ENCODE measurements at regions not wholly inside any gene's neighbourhood (a gene's known extent, or its start where the extent isn't known, plus 50 kb on each side); places are given as distances from the start of the nearest gene placed in this dataset.

DNA sequence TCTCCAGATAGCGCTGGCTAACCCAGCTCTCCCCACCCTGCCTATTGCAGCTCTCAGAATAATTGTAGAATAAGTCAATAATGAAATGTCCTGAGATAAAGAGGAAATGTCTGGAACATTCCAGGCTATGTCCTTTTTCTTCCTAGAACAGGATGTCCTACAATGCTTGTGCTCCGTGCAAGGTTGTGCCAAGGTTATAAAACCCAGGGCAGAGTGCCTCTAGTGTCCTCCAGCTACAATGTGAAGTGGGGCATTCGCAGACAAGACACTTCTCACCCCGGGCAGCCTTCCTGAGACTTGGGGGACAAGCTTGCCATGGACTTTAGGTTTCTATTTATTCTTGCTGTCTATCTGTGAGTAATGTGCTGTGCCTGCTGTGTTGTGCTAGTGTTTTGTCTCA lies 900.6 kb downstream of the TUSC7 start:
- no peak overlapping the region for H3K9ac ChIP-seq
- TF ChIP-seq Cebpa-rat (IDR thresholded peaks at IDR 0.05) = no peak
- H3K27me3 ChIP-seq = no peaks in the 10 kb centered on the region
- peaks cover 0 to 10% (median 8%) of the 10 kb centered on the region in 11 experiments; a peak in 15 of 22 replicates for H3K9me3 ChIP-seq (replicated peaks in 1 of 11)
- no peak overlapping the region for H3K4me2 ChIP-seq
- H3K27ac ChIP-seq = no peak overlapping the region
- no peaks in the 10 kb centered on the region for H3K36me3 ChIP-seq
- H4K20me1 ChIP-seq = no peaks in the 10 kb centered on the region
- H3K4me1 ChIP-seq = no peaks in the 10 kb centered on the region
- no peak overlapping the region for H3K4me3 ChIP-seq

DNA sequence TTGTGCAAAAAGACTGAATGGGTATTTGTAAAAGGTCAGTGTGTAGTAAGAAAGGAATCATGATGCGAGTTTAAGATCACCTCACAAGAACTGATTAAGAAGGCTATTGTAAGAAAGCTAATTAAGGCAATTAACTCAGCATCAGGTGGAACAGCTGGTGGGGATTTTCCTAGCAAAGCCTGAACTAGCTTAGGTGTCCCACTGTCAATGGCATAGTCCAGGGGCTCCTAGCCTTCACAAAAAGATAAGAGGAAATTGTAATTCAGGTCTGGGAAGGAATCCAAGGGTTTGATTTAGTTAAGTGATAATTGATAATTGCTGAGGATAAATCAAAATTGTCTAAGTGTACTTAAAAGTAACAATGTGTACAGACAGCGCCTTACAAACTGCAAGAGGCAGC lies 901.6 kb downstream of the TUSC7 start:
- no peaks in the 10 kb centered on the region for H4K20me1 ChIP-seq
- no peaks in the 10 kb centered on the region for H3K27me3 ChIP-seq
- H3K27ac ChIP-seq = no peak overlapping the region
- no peaks in the 10 kb centered on the region for H3K4me1 ChIP-seq
- TF ChIP-seq Cebpa-rat (IDR thresholded peaks at IDR 0.05) = no peak
- no peak overlapping the region for H3K9ac ChIP-seq
- H3K36me3 ChIP-seq = no peaks in the 10 kb centered on the region
- peaks cover 0 to 10% (median 8%) of the 10 kb centered on the region in 11 experiments; a peak in 15 of 22 replicates for H3K9me3 ChIP-seq (replicated peaks in 1 of 11)
- no peak overlapping the region for H3K4me2 ChIP-seq
- no peak overlapping the region for H3K4me3 ChIP-seq

DNA sequence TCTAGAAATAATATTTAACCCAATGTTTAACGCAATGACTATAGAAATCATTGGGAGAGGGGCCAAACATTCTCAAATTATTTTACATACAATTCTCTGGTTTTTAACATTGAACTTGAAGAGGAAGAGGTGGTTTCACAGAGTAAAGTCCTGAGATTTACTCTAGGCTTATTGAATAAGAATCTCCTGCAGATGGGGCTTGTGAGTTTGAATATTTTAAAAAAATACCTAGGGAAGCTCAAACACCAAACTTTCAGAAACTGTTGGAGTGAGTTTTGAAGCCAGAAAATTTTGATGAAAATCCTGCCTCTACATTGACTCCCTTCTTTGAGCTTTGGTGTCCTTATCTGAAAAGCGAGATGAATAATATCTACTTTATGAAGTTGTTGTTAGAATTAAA lies 906.6 kb downstream of the TUSC7 start:
- Histone ChIP-seq H4K20me1 (no peaks in the 10 kb centered on the region), H3K4me3 (no peak overlapping the region)
- no peak for TF ChIP-seq Cebpa-rat (IDR thresholded peaks at IDR 0.05)

GRCh38 chr3:117617906-117618305 lies 908.3 kb downstream of the TUSC7 start:
- Histone ChIP-seq H3K27me3 (no peaks in the 10 kb centered on the region), H3K4me3 (no peak overlapping the region), H4K20me1 (no peaks in the 10 kb centered on the region), H3K36me3 (no peaks in the 10 kb centered on the region), H3K4me1 (peaks cover 6 to 10% (median 9%) of the 10 kb centered on the region in 10 experiments; a peak in 14 of 20 replicates), H3K9me3 (replicated peaks in 1 of 11) (no peaks in the 10 kb centered on the region), H3K4me2 (no peak overlapping the region), H3K27ac (no peak overlapping the region), H3K9ac (no peak overlapping the region)
- no peak for TF ChIP-seq Cebpa-rat (IDR thresholded peaks at IDR 0.05)

More for the DNA sequence above, 906.6 kb downstream of the TUSC7 start:
- H3K27me3 ChIP-seq = no peaks in the 10 kb centered on the region
- no peaks in the 10 kb centered on the region for H3K9me3 ChIP-seq (replicated peaks in 1 of 11)
- H3K27ac ChIP-seq = no peak overlapping the region
- H3K9ac ChIP-seq = no peak overlapping the region
- H3K36me3 ChIP-seq = no peaks in the 10 kb centered on the region
- no peaks in the 10 kb centered on the region for H3K4me1 ChIP-seq
- no peak overlapping the region for H3K4me2 ChIP-seq

DNA sequence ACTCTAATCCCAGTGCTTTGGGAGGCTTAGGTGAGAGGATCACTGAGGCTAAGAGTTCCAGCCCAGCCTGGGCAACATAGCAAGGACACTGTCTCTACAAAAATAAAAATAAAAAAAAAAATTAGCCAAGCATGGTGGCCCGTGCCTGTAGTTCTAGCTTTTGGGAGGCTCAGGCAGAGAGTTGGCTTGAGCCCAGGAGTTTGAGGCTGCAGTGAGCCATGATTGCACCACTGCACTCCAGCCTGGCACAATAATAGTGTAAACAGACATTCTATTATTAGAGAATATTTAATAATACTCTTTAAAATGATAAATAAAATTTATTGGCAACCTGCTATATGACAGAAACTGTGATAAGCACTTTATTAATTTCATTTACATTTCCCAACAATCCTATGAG lies 908.9 kb downstream of the TUSC7 start:
- Histone ChIP-seq H3K4me1 (peaks cover 6 to 14% (median 9%) of the 10 kb centered on the region in 10 experiments; a peak in 14 of 20 replicates), H3K9ac (no peak overlapping the region), H3K27ac (no peak overlapping the region), H3K4me2 (no peak overlapping the region), H3K4me3 (no peak overlapping the region), H3K9me3 (replicated peaks in 1 of 11) (no peaks in the 10 kb centered on the region), H3K27me3 (no peaks in the 10 kb centered on the region), H3K36me3 (no peaks in the 10 kb centered on the region), H4K20me1 (no peaks in the 10 kb centered on the region)
- TF ChIP-seq Cebpa-rat (IDR thresholded peaks at IDR 0.05) = no peak

- no peak for TF ChIP-seq Cebpa-rat (IDR thresholded peaks at IDR 0.05)
- Histone ChIP-seq H4K20me1 (no peaks in the 10 kb centered on the region), H3K27ac (no peak overlapping the region)
Measured at GRCh38 chr3:117619805-117620204, 910.2 kb downstream of the TUSC7 start.

GRCh38 chr3:117622171-117622841 lies 912.7 kb downstream of the TUSC7 start:
- no peaks in the 10 kb centered on the region for H3K36me3 ChIP-seq
- H3K4me2 ChIP-seq = peak overlapping the region; percentile 0 to 54 (median 27); a peak in 12 of 22 replicates

More at GRCh38 chr3:117619805-117620204, 910.2 kb downstream of the TUSC7 start:
- Histone ChIP-seq H3K9ac (no peak overlapping the region), H3K4me1 (peaks cover 8 to 14% (median 10%) of the 10 kb centered on the region in 10 experiments; a peak in 15 of 20 replicates), H3K36me3 (no peaks in the 10 kb centered on the region), H3K4me3 (no peak overlapping the region), H3K4me2 (no peak overlapping the region), H3K27me3 (no peaks in the 10 kb centered on the region), H3K9me3 (replicated peaks in 1 of 11) (no peaks in the 10 kb centered on the region)

DNA sequence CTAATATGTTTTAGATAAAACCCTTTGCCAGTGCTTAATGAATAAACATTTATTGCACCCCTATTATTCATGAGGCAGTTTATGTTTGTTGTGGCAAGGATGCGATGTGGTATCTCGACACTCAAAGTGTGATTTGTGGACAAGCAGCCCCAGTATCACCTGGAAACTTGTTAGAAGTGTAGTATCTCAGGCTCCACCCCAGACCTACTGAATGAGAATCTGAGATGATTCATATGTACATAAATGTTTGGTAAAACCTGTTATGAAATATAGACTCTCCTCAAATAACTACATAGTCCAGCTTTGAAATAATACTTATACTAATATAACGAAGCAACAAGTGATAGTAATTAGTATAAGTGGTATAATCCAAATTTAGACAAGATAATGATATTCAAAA lies 914.8 kb downstream of the TUSC7 start:
- no peaks in the 10 kb centered on the region for H4K20me1 ChIP-seq

More at GRCh38 chr3:117622171-117622841, 912.7 kb downstream of the TUSC7 start:
- Histone ChIP-seq H3K9ac (no peak overlapping the region), H3K4me1 (peaks cover 8 to 21% (median 13%) of the 10 kb centered on the region in 10 experiments; a peak in 15 of 20 replicates), H3K27ac (no peak overlapping the region), H3K27me3 (no peaks in the 10 kb centered on the region), H3K4me3 (no peak overlapping the region), H4K20me1 (no peaks in the 10 kb centered on the region), H3K9me3 (replicated peaks in 1 of 11) (no peaks in the 10 kb centered on the region)
- no peak for TF ChIP-seq Cebpa-rat (IDR thresholded peaks at IDR 0.05)

GRCh38 chr3:117625174-117625573 lies 915.6 kb downstream of the TUSC7 start:
- Histone ChIP-seq H3K4me1 (peaks cover 13 to 41% (median 28%) of the 10 kb centered on the region in 10 experiments), H3K27ac (no peak overlapping the region), H3K4me2 (no peak overlapping the region; a peak in 3 of 22 replicates), H3K9me3 (replicated peaks in 1 of 11) (no peaks in the 10 kb centered on the region), H4K20me1 (no peaks in the 10 kb centered on the region), H3K9ac (no peak overlapping the region), H3K4me3 (no peak overlapping the region), H3K27me3 (no peaks in the 10 kb centered on the region), H3K36me3 (no peaks in the 10 kb centered on the region)
- no peak for TF ChIP-seq Cebpa-rat (IDR thresholded peaks at IDR 0.05)

More for the DNA sequence above, 914.8 kb downstream of the TUSC7 start:
- H3K9me3 ChIP-seq (replicated peaks in 1 of 11) = no peaks in the 10 kb centered on the region
- TF ChIP-seq Cebpa-rat (IDR thresholded peaks at IDR 0.05) = no peak
- H3K4me3 ChIP-seq = no peak overlapping the region
- no peak overlapping the region for H3K9ac ChIP-seq
- H3K27me3 ChIP-seq = no peaks in the 10 kb centered on the region
- H3K27ac ChIP-seq = no peak overlapping the region
- H3K36me3 ChIP-seq = no peaks in the 10 kb centered on the region
- peaks cover 13 to 34% (median 23%) of the 10 kb centered on the region in 10 experiments for H3K4me1 ChIP-seq
- no peak overlapping the region for H3K4me2 ChIP-seq

- Histone ChIP-seq H4K20me1 (no peaks in the 10 kb centered on the region), H3K27ac (no peak overlapping the region), H3K27me3 (no peaks in the 10 kb centered on the region), H3K9me3 (replicated peaks in 1 of 11) (no peaks in the 10 kb centered on the region), H3K4me1 (peaks cover 13 to 49% (median 28%) of the 10 kb centered on the region in 10 experiments), H3K36me3 (no peaks in the 10 kb centered on the region), H3K4me3 (no peak overlapping the region), H3K9ac (no peak overlapping the region), H3K4me2 (no peak overlapping the region; a peak in 2 of 22 replicates)
- no peak for TF ChIP-seq Cebpa-rat (IDR thresholded peaks at IDR 0.05)
Measured at GRCh38 chr3:117626577-117626976, 917.0 kb downstream of the TUSC7 start.
